ENCODE measurements at regions not wholly inside any gene's neighbourhood (a gene's known extent, or its start where the extent isn't known, plus 50 kb on each side); places are given as distances from the start of the nearest gene placed in this dataset.

DNA sequence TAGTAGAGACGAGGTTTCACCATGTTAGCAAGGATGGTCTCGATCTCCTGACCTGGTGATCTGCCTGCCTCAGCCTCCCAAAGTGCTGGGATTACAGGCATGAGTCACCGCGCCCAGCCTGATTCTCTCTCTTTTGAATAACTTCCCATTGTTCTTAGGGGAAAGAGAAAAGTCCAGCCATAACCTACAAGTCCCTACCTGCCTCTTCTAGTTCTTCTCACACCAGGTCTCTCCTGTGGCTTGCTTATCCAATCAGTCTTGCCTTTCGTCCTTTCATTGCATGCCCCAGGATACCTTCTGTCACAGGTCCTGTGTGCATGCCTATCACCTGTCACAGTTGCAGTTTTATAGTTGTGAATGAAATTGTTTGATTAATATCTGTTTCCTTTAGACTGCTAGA, 148.1 kb downstream of the SLC4A3 start:
- TF ChIP-seq POLR2A (IDR thresholded peaks at IDR 0.05; ENCODE audit: low read depth, low read length) (no peak), TAF1 (IDR thresholded peaks at IDR 0.05; ENCODE audit: low read depth, low read length) (no peak), PAX5 (IDR thresholded peaks at IDR 0.05; ENCODE audit: insufficient read depth, low read length, severe bottlenecking) (no peak), POLR2AphosphoS5 (IDR thresholded peaks at IDR 0.05; ENCODE audit: low read depth, low read length) (no peak), SPI1 (IDR thresholded peaks at IDR 0.05; ENCODE audit: low read depth, low read length) (no peak)
